ENCODE measurements at regions not wholly inside any gene's neighbourhood (a gene's known extent, or its start where the extent isn't known, plus 50 kb on each side); places are given as distances from the start of the nearest gene placed in this dataset.
A peak's percentile ranks its signal among the peaks of the same experiment; 100 is the strongest.
"Not testable (repeated sequence)": the region's sequence is repeated elsewhere in the genome, so short reads cannot be mapped to it uniquely, and the experiment has no call there.

GRCh38 chr12:58314610-58315009 lies 373.2 kb downstream of the ATP23 start:
- DNase-seq: no peak

GRCh38 chr12:58316926-58317325 lies 375.6 kb downstream of the ATP23 start:
- DNase-seq: no peak

- DNase-seq: no peak
Measured at GRCh38 chr12:58321414-58321813, 380.0 kb downstream of the ATP23 start.

GRCh38 chr12:58323676-58324075 lies 382.3 kb downstream of the ATP23 start:
- no peak for DNase-seq

- no peak for DNase-seq
Measured at GRCh38 chr12:58325561-58325960, 384.2 kb downstream of the ATP23 start.

- no peak for DNase-seq
Measured at GRCh38 chr12:58326534-58326933, 385.2 kb downstream of the ATP23 start.

GRCh38 chr12:58336581-58337242 lies 395.3 kb downstream of the ATP23 start:
- not testable (repeated sequence) for DNase-seq

- DNase-seq: peak; percentile 18 to 23
Measured at GRCh38 chr12:58337539-58337938, 396.2 kb downstream of the ATP23 start.

- no peak for DNase-seq
Measured at GRCh38 chr12:58341791-58342190, 400.4 kb downstream of the ATP23 start.

GRCh38 chr12:58342736-58343135 lies 401.4 kb downstream of the ATP23 start:
- DNase-seq: no peak

GRCh38 chr12:58346032-58346632 lies 404.8 kb downstream of the ATP23 start:
- peak; percentile 6 to 45 for DNase-seq

GRCh38 chr12:58347188-58347587 lies 405.8 kb downstream of the ATP23 start:
- DNase-seq: no peak

- no peak for DNase-seq
Measured at GRCh38 chr12:58347691-58348090, 406.3 kb downstream of the ATP23 start.

GRCh38 chr12:58349161-58349560 lies 407.8 kb downstream of the ATP23 start:
- no peak for DNase-seq

GRCh38 chr12:58356794-58357193 lies 415.4 kb downstream of the ATP23 start:
- no peak for DNase-seq

- DNase-seq: no peak
Measured at GRCh38 chr12:58357511-58357910, 416.1 kb downstream of the ATP23 start.

- DNase-seq: no peak
Measured at GRCh38 chr12:58358369-58358768, 417.0 kb downstream of the ATP23 start.

- no peak for DNase-seq
Measured at GRCh38 chr12:58359084-58359483, 417.7 kb downstream of the ATP23 start.

- DNase-seq: no peak
Measured at GRCh38 chr12:58361056-58361455, 419.7 kb downstream of the ATP23 start.

GRCh38 chr12:58363971-58364370 lies 422.6 kb downstream of the ATP23 start:
- DNase-seq: no peak

- DNase-seq: no peak
Measured at GRCh38 chr12:58364389-58365086, 423.2 kb downstream of the ATP23 start.

GRCh38 chr12:58365087-58365390 lies 423.7 kb downstream of the ATP23 start:
- DNase-seq: no peak

GRCh38 chr12:58367041-58367440 lies 425.7 kb downstream of the ATP23 start:
- no peak for DNase-seq

GRCh38 chr12:58368001-58368400 lies 426.6 kb downstream of the ATP23 start:
- no peak for DNase-seq

- DNase-seq: no peak
Measured at GRCh38 chr12:58369576-58369975, 428.2 kb downstream of the ATP23 start.
